ENCODE measurements at regions not wholly inside any gene's neighbourhood (a gene's known extent, or its start where the extent isn't known, plus 50 kb on each side); places are given as distances from the start of the nearest gene placed in this dataset.

- no peak for DNase-seq
- CTCF ChIA-PET = no interaction called here
- Mint-ChIP-seq H3K27me3 (ENCODE audit: unreplicated experiment) (no peaks in the 10 kb centered on the region), H3K4me3 (ENCODE audit: low read depth, unreplicated experiment) (no peak overlapping the region), H3K27ac (ENCODE audit: unreplicated experiment) (no peak overlapping the region), H3K4me1 (ENCODE audit: low read depth, unreplicated experiment) (no peaks in the 10 kb centered on the region), H3K9me3 (ENCODE audit: low read depth, unreplicated experiment) (peaks cover 7% of the 10 kb centered on the region), H3K36me3 (ENCODE audit: insufficient read depth, unreplicated experiment) (no peaks in the 10 kb centered on the region)
- no TSS peak for BruUV-seq (replicated peaks)
- TF ChIP-seq CTCF (IDR thresholded peaks at IDR 0.05; ENCODE audit: unreplicated experiment) = no peak
- intact Hi-C loops (cut with micrococcal nuclease; ENCODE audit: unreplicated experiment) = no loop called here
Measured at GRCh38 chr2:35741556-35741955, 614.0 kb upstream of the CRIM1 start.

GRCh38 chr2:35731674-35732073 is 623.9 kb upstream of the CRIM1 start:
- no peak for TF ChIP-seq CTCF (IDR thresholded peaks at IDR 0.05; ENCODE audit: unreplicated experiment)
- Mint-ChIP-seq H3K36me3 (ENCODE audit: insufficient read depth, unreplicated experiment) (no peaks in the 10 kb centered on the region), H3K27me3 (ENCODE audit: unreplicated experiment) (no peaks in the 10 kb centered on the region), H3K4me1 (ENCODE audit: low read depth, unreplicated experiment) (no peaks in the 10 kb centered on the region), H3K4me3 (ENCODE audit: low read depth, unreplicated experiment) (no peak overlapping the region), H3K27ac (ENCODE audit: unreplicated experiment) (no peak overlapping the region), H3K9me3 (ENCODE audit: low read depth, unreplicated experiment) (peaks cover 12% of the 10 kb centered on the region)
- CTCF ChIA-PET = no interaction called here
- BruUV-seq (replicated peaks) = no TSS peak
- intact Hi-C loops (cut with micrococcal nuclease; ENCODE audit: unreplicated experiment) = no loop called here
- DNase-seq = no peak

- DNase-seq = no peak
- Mint-ChIP-seq H3K4me3 (ENCODE audit: low read depth, unreplicated experiment) (no peak overlapping the region), H3K27ac (ENCODE audit: unreplicated experiment) (no peak overlapping the region), H3K9me3 (ENCODE audit: low read depth, unreplicated experiment) (peaks cover 2% of the 10 kb centered on the region), H3K36me3 (ENCODE audit: insufficient read depth, unreplicated experiment) (no peaks in the 10 kb centered on the region), H3K4me1 (ENCODE audit: low read depth, unreplicated experiment) (no peaks in the 10 kb centered on the region), H3K27me3 (ENCODE audit: unreplicated experiment) (no peaks in the 10 kb centered on the region)
- BruUV-seq (replicated peaks) = no TSS peak
- CTCF ChIA-PET = no interaction called here
- no peak for TF ChIP-seq CTCF (IDR thresholded peaks at IDR 0.05; ENCODE audit: unreplicated experiment)
- intact Hi-C loops (cut with micrococcal nuclease; ENCODE audit: unreplicated experiment) = no loop called here
Measured at GRCh38 chr2:35714883-35715282, 640.7 kb upstream of the CRIM1 start.

GRCh38 chr2:35708411-35708923 is 647.1 kb upstream of the CRIM1 start:
- intact Hi-C loops (cut with micrococcal nuclease; ENCODE audit: unreplicated experiment) = no loop called here

More at GRCh38 chr2:35708411-35708923, 647.1 kb upstream of the CRIM1 start:
- Mint-ChIP-seq H3K27me3 (ENCODE audit: unreplicated experiment) (no peaks in the 10 kb centered on the region), H3K27ac (ENCODE audit: unreplicated experiment) (no peak overlapping the region), H3K9me3 (ENCODE audit: low read depth, unreplicated experiment) (peaks cover 5% of the 10 kb centered on the region), H3K36me3 (ENCODE audit: insufficient read depth, unreplicated experiment) (no peaks in the 10 kb centered on the region), H3K4me3 (ENCODE audit: low read depth, unreplicated experiment) (no peak overlapping the region), H3K4me1 (ENCODE audit: low read depth, unreplicated experiment) (no peaks in the 10 kb centered on the region)
- CTCF ChIA-PET = no interaction called here
- no peak for TF ChIP-seq CTCF (IDR thresholded peaks at IDR 0.05; ENCODE audit: unreplicated experiment)
- DNase-seq = no peak
- BruUV-seq (replicated peaks) = no TSS peak
